Esophagus squamous epithelium (tissue), 5 donors: ENCODE measurements at regions not wholly inside any gene's neighbourhood (a gene's known extent, or its start where the extent isn't known, plus 50 kb on each side); places are given as distances from the start of the nearest gene placed in this dataset.
"Not testable (repeated sequence)": the region's sequence is repeated elsewhere in the genome, so short reads cannot be mapped to it uniquely, and the experiment has no call there.

Experiments used
- DNase-seq: peaks from one replicate; lab custom pipeline; 2025; lab: John Stamatoyannopoulos, UW
- H3K27ac ChIP-seq, 4 donors: fragments of 200-600 bp; sonication (generic); one replicate each; pipeline ENCODE4 v1.5.1; 2016 to 2019; ENCODE audit warnings: mild to moderate bottlenecking in 1 of 4
- H3K27me3 ChIP-seq, 4 donors: fragments of 200-600 bp; sonication (generic); 1 replicate in 3 of 4; 2 replicates in 1 of 4; pipeline versions ENCODE4 v1.5.1 to v1.6.0; 2017 to 2021; ENCODE audit warnings: antibody characterized with exemption in 1 of 4
- H3K36me3 ChIP-seq, 3 donors: fragments of 200-600 bp; sonication (generic); one replicate each; pipeline ENCODE4 v1.5.1; 2016 to 2019
- H3K4me1 ChIP-seq, 3 donors: fragments of 200-600 bp; sonication (generic); one replicate each; pipeline ENCODE4 v1.5.1; 2017 to 2019
- H3K4me3 ChIP-seq, 4 donors: fragments of 200-600 bp; sonication (generic); 1 replicate in 3 of 4; 2 replicates in 1 of 4; pipeline ENCODE4 v1.5.1; 2016 to 2019; ENCODE audit warnings: mild to moderate bottlenecking in 2 of 4, moderate library complexity in 1 of 4
- H3K9me3 ChIP-seq, 3 donors: fragments of 200-600 bp; sonication (generic); one replicate each; pipeline ENCODE4 v1.5.1; 2016 to 2019
- CTCF ChIP-seq, 6 experiments: fragments of 450-650 bp in 4 of 6; fragments of 200-600 bp in 2 of 6; sonication (generic) in 2 of 6; IDR thresholded peaks; one replicate each; pipeline ENCODE4 v1.5.1; 2016 to 2019; ENCODE audit warnings: antibody characterized with exemption in 6 of 6, mild to moderate bottlenecking in 4 of 6, moderate library complexity in 4 of 6
- POLR2A ChIP-seq, 4 donors: fragments of 450-650 bp; IDR thresholded peaks; one replicate each; pipeline ENCODE4 v1.6.1; 2017; ENCODE audit warnings: antibody characterized with exemption in 4 of 4, mild to moderate bottlenecking in 4 of 4, moderate library complexity in 3 of 4
- WGBS, 2 donors: methylation state at CpG; one replicate each; pipeline ENCODE4 v1.1.5; 2018; 5-methylcytosine and 5-hydroxymethylcytosine counted together
- intact Hi-C: fragments of 100-400 bp; cut with DNase I; formaldehyde crosslinking; loops from one replicate; pipeline ENCODE4 v1.15.0; 2022
- donor health status: DM: yes; HTN: yes; CAD: no.

- H3K9me3 ChIP-seq, result no peaks in the 10 kb centered on the region
- no peak overlapping the region for H3K27ac ChIP-seq
- no peak overlapping the region for H3K4me3 ChIP-seq
- H3K36me3 ChIP-seq, result no peaks in the 10 kb centered on the region
- no peaks in the 10 kb centered on the region for H3K27me3 ChIP-seq
- no peak for TF ChIP-seq CTCF (IDR thresholded peaks at IDR 0.05)
- no peak for TF ChIP-seq POLR2A (IDR thresholded peaks at IDR 0.05)
- DNase-seq, result no peak
- H3K4me1 ChIP-seq, result no peaks in the 10 kb centered on the region
- intact Hi-C loops, result no loop called here
Measured at GRCh38 chr5:97297704-97298091, 114.7 kb upstream of the RIOK2 start.

GRCh38 chr5:97301181-97301580 is 118.1 kb upstream of the RIOK2 start:
- H3K27ac ChIP-seq, H3K9me3 ChIP-seq, H3K27me3 ChIP-seq, H3K36me3 ChIP-seq, intact Hi-C loops, DNase-seq, H3K4me3 ChIP-seq, H3K4me1 ChIP-seq: not testable (repeated sequence)
- WGBS, 2 donors, result no CpG with 5 or more reads among the region's 16 CpGs

- no peak overlapping the region for H3K27ac ChIP-seq
- H3K4me3 ChIP-seq, result no peak overlapping the region
- no peaks in the 10 kb centered on the region for H3K36me3 ChIP-seq
- intact Hi-C loops, result no loop called here
- no peaks in the 10 kb centered on the region for H3K4me1 ChIP-seq
- no peak for DNase-seq
- 60 to 83% methylated on average over 1 of the region's 1 CpG for WGBS, 2 donors
- TF ChIP-seq CTCF (IDR thresholded peaks at IDR 0.05), result no peak
- no peak for TF ChIP-seq POLR2A (IDR thresholded peaks at IDR 0.05)
- peaks cover 0 to 25% (median 7%) of the 10 kb centered on the region in 3 donors for H3K9me3 ChIP-seq
- no peaks in the 10 kb centered on the region for H3K27me3 ChIP-seq
Measured at GRCh38 chr5:97338729-97339128, 155.7 kb upstream of the RIOK2 start.

GRCh38 chr5:97355775-97356174 is 172.7 kb upstream of the RIOK2 start:
- no peaks in the 10 kb centered on the region for H3K27me3 ChIP-seq
- no peak for DNase-seq
- no peak overlapping the region for H3K4me3 ChIP-seq
- intact Hi-C loops, result no loop called here
- TF ChIP-seq CTCF (IDR thresholded peaks at IDR 0.05), result no peak
- no peak for TF ChIP-seq POLR2A (IDR thresholded peaks at IDR 0.05)
- no peaks in the 10 kb centered on the region for H3K4me1 ChIP-seq
- 100% methylated on average over 1 of the region's 4 CpGs; no CpG with 5 or more reads in 1 of the 2 donors for WGBS, 2 donors
- no peak overlapping the region for H3K27ac ChIP-seq
- peaks cover 0 to 12% (median 0%) of the 10 kb centered on the region in 3 donors for H3K9me3 ChIP-seq
- no peaks in the 10 kb centered on the region for H3K36me3 ChIP-seq

GRCh38 chr5:97363577-97363976 is 180.5 kb upstream of the RIOK2 start:
- TF ChIP-seq CTCF (IDR thresholded peaks at IDR 0.05), result no peak
- no peak for TF ChIP-seq POLR2A (IDR thresholded peaks at IDR 0.05)
- Histone ChIP-seq H3K36me3 (no peaks in the 10 kb centered on the region), H3K27ac (no peak overlapping the region), H3K4me3 (no peak overlapping the region), H3K27me3 (no peaks in the 10 kb centered on the region), H3K4me1 (no peaks in the 10 kb centered on the region), H3K9me3 (no peaks in the 10 kb centered on the region)
- 55 to 76% methylated on average over 3 of the region's 3 CpGs for WGBS, 2 donors
- DNase-seq, result no peak
- intact Hi-C loops, result no loop called here

GRCh38 chr5:97364731-97365130 is 181.7 kb upstream of the RIOK2 start:
- TF ChIP-seq CTCF (IDR thresholded peaks at IDR 0.05) (no peak), POLR2A (IDR thresholded peaks at IDR 0.05) (no peak)
- no peak for DNase-seq
- whole genome bisulfite sequencing, 2 donors, result 18 to 21% methylated on average over 1 of the region's 1 CpG
- H3K4me1 ChIP-seq, result no peaks in the 10 kb centered on the region
- intact Hi-C loops, result no loop called here
- H3K27me3 ChIP-seq, result no peaks in the 10 kb centered on the region
- H3K27ac ChIP-seq, result no peak overlapping the region
- H3K9me3 ChIP-seq, result peaks cover 0 to 4% (median 0%) of the 10 kb centered on the region in 3 donors
- H3K36me3 ChIP-seq, result no peaks in the 10 kb centered on the region
- no peak overlapping the region for H3K4me3 ChIP-seq
